ENCODE measurements at regions not wholly inside any gene's neighbourhood (a gene's known extent, or its start where the extent isn't known, plus 50 kb on each side); places are given as distances from the start of the nearest gene placed in this dataset.

DNA sequence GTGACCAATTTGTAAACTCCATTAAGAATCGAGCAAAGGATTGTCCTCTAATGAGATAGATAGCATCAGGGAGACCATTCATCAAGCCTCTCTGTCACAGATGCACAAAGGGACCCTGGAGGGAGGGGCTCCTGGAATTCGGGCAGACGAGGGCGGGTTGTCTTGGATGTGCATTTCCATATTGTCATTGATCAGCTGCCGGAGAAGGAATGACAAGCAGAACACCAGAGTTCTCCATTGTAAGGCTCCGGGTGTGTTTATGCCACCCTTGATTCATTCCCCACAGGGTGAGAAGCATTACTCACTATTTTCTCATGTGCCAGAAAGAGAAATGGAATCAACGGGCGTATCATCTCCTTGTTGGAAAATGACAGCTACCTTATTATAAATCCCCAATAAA lies 167.5 kb downstream of the EBLN2 start:
- Histone ChIP-seq H3K27ac (ENCODE audit: low read length) (no peak overlapping the region), H3K27me3 (ENCODE audit: control insufficient read depth, insufficient read depth, low read length) (no peaks in the 10 kb centered on the region; the same call in 1 of the 2 replicates), H3K9me3 (ENCODE audit: control insufficient read depth, insufficient read depth, low read depth, low read length) (no peaks in the 10 kb centered on the region), H3K4me3 (ENCODE audit: low read depth in 2 of 2, low read length in 2 of 2) (no peak overlapping the region), H3K4me1 (ENCODE audit: control insufficient read depth, insufficient read depth, low read length) (no peaks in the 10 kb centered on the region), H3K36me3 (ENCODE audit: control insufficient read depth, insufficient read depth, low read length) (no peaks in the 10 kb centered on the region)
- POLR2A ChIA-PET, result no interaction called here
- intact Hi-C loops (cut with micrococcal nuclease; ENCODE audit: unreplicated experiment) (no loop called here), in situ Hi-C loops (cut with HindIII; ENCODE audit: low pct_unique_long_range_greater_than_20kb, low sequenced_read_pairs) (no loop called here)
- no peak for TF ChIP-seq TCF7L2 (IDR thresholded peaks at IDR 0.05; ENCODE audit: low read depth, low read length)
- TF ChIP-seq POLR2AphosphoS5 (IDR thresholded peaks at IDR 0.05; ENCODE audit: low read depth, low read length), result no peak
- no peak for TF ChIP-seq SIN3A (IDR thresholded peaks at IDR 0.05; ENCODE audit: borderline replicate concordance, insufficient read depth, low read depth, low read length)
- TF ChIP-seq, protein P1, sequence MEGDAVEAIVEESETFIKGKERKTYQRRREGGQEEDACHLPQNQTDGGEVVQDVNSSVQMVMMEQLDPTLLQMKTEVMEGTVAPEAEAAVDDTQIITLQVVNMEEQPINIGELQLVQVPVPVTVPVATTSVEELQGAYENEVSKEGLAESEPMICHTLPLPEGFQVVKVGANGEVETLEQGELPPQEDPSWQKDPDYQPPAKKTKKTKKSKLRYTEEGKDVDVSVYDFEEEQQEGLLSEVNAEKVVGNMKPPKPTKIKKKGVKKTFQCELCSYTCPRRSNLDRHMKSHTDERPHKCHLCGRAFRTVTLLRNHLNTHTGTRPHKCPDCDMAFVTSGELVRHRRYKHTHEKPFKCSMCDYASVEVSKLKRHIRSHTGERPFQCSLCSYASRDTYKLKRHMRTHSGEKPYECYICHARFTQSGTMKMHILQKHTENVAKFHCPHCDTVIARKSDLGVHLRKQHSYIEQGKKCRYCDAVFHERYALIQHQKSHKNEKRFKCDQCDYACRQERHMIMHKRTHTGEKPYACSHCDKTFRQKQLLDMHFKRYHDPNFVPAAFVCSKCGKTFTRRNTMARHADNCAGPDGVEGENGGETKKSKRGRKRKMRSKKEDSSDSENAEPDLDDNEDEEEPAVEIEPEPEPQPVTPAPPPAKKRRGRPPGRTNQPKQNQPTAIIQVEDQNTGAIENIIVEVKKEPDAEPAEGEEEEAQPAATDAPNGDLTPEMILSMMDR (IDR thresholded peaks at IDR 0.05), result no peak
- TF ChIP-seq, protein P2, sequence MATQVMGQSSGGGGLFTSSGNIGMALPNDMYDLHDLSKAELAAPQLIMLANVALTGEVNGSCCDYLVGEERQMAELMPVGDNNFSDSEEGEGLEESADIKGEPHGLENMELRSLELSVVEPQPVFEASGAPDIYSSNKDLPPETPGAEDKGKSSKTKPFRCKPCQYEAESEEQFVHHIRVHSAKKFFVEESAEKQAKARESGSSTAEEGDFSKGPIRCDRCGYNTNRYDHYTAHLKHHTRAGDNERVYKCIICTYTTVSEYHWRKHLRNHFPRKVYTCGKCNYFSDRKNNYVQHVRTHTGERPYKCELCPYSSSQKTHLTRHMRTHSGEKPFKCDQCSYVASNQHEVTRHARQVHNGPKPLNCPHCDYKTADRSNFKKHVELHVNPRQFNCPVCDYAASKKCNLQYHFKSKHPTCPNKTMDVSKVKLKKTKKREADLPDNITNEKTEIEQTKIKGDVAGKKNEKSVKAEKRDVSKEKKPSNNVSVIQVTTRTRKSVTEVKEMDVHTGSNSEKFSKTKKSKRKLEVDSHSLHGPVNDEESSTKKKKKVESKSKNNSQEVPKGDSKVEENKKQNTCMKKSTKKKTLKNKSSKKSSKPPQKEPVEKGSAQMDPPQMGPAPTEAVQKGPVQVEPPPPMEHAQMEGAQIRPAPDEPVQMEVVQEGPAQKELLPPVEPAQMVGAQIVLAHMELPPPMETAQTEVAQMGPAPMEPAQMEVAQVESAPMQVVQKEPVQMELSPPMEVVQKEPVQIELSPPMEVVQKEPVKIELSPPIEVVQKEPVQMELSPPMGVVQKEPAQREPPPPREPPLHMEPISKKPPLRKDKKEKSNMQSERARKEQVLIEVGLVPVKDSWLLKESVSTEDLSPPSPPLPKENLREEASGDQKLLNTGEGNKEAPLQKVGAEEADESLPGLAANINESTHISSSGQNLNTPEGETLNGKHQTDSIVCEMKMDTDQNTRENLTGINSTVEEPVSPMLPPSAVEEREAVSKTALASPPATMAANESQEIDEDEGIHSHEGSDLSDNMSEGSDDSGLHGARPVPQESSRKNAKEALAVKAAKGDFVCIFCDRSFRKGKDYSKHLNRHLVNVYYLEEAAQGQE (IDR thresholded peaks at IDR 0.05; ENCODE audit: insufficient read depth in 1 of 2, low read depth in 2 of 2, low read length in 1 of 2), result no peak
- no TSS peak for BruUV-seq (replicated peaks)
- DNase-seq (ENCODE audit: low read depth, low spot score) (no peak), ATAC-seq (no peak)
- CTCF ChIA-PET, result no interaction called here

DNA sequence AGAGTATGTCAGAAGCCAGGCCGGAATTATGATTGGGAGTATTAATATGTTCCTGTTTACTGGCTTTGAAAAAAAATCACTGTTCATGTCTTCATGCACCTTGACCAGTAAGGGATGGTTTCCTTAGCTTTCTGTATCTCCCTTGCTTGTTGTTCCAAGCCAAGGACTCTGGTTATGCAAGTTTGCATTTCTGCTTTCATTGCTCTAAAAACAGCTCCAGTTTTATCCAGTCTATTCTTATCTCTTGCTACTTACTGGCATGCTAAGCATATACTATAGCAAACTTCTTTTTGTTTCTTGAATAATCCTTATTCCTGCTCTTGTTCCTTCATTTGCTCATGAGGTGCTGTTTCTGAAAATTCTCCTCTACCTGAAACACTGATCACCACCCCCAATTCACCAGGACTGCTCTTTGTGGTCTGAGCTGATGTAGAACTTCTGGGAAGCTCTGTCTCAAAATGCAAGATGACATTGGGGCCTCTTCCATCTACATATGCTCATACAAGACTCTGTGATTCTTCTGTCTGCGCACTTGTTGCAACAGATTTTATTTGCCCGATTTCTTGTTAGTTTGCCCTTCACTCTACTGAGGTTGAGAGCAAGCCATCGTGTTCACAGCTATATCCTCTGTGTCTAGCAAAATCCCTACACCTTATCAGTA lies 173.0 kb downstream of the EBLN2 start:
- no peak overlapping the region for H3K4me3 ChIP-seq (ENCODE audit: low read depth in 2 of 2, low read length in 2 of 2)
- no peaks in the 10 kb centered on the region for H3K36me3 ChIP-seq (ENCODE audit: control insufficient read depth, insufficient read depth, low read length)
- H3K4me1 ChIP-seq (ENCODE audit: control insufficient read depth, insufficient read depth, low read length), result no peaks in the 10 kb centered on the region
- POLR2A ChIA-PET, result no interaction called here
- in situ Hi-C loops (cut with HindIII; ENCODE audit: low pct_unique_long_range_greater_than_20kb, low sequenced_read_pairs) (no loop called here), intact Hi-C loops (cut with micrococcal nuclease; ENCODE audit: unreplicated experiment) (no loop called here)
- no TSS peak for BruUV-seq (replicated peaks)
- no peak for DNase-seq (ENCODE audit: low read depth, low spot score)
- TF ChIP-seq, protein P2 (IDR thresholded peaks at IDR 0.05; ENCODE audit: insufficient read depth in 1 of 2, low read depth in 2 of 2, low read length in 1 of 2), result no peak
- TF ChIP-seq SIN3A (IDR thresholded peaks at IDR 0.05; ENCODE audit: borderline replicate concordance, insufficient read depth, low read depth, low read length) (no peak), TCF7L2 (IDR thresholded peaks at IDR 0.05; ENCODE audit: low read depth, low read length) (no peak), POLR2AphosphoS5 (IDR thresholded peaks at IDR 0.05; ENCODE audit: low read depth, low read length) (no peak)
- TF ChIP-seq, protein P1 (IDR thresholded peaks at IDR 0.05), result no peak
- CTCF ChIA-PET, result no interaction called here
- no peaks in the 10 kb centered on the region for H3K9me3 ChIP-seq (ENCODE audit: control insufficient read depth, insufficient read depth, low read depth, low read length)
- ATAC-seq, result no peak
- no peak overlapping the region for H3K27ac ChIP-seq (ENCODE audit: low read length)
- no peaks in the 10 kb centered on the region for H3K27me3 ChIP-seq (ENCODE audit: control insufficient read depth, insufficient read depth, low read length)

Data from Panc1 (cell line).